Right lobe of liver (tissue), 6 donors: ENCODE measurements at regions not wholly inside any gene's neighbourhood (a gene's known extent, or its start where the extent isn't known, plus 50 kb on each side); places are given as distances from the start of the nearest gene placed in this dataset.

Experiments
- ATAC-seq, 4 donors: fragments of 200-7000 bp; cut with Tn5 transposase; one replicate each; pipeline ENCODE4 v1.9.1; 2020; ENCODE audit warnings: mild to moderate bottlenecking in 4 of 4, moderate library complexity in 4 of 4
- DNase-seq, 3 donors: peaks; one replicate each; pipeline ENCODE4 v3.0.0-alpha.2; 2020
- H3K27ac ChIP-seq, 3 donors: fragments of 200-600 bp; one replicate each; pipeline ENCODE4 v1.8.0; 2022
- H3K27me3 ChIP-seq, 2 donors: fragments of 200-600 bp; one replicate each; pipeline ENCODE4 v1.8.0; 2022
- H3K36me3 ChIP-seq, 4 donors: fragments of 200-600 bp; sonication (generic) in 1 of 4; one replicate each; pipeline versions ENCODE4 v1.5.1 to v1.8.0; 2017 to 2022; ENCODE audit warnings: control low read depth in 1 of 4
- H3K4me1 ChIP-seq, 4 donors: fragments of 200-600 bp; sonication (generic) in 1 of 4; one replicate each; pipeline versions ENCODE4 v1.5.1 to v1.8.0; 2017 to 2022; ENCODE audit warnings: control low read depth in 1 of 4
- H3K4me3 ChIP-seq, 3 donors: fragments of 200-600 bp; one replicate each; pipeline ENCODE4 v1.8.0; 2022
- H3K9me3 ChIP-seq, 4 donors: fragments of 200-600 bp; sonication (generic) in 1 of 4; one replicate each; pipeline versions ENCODE4 v1.5.1 to v1.8.0; 2017 to 2022; ENCODE audit warnings: control low read depth in 1 of 4
- CTCF ChIP-seq, 4 donors: fragments of 200-600 bp in 3 of 4; fragments of 450-650 bp in 1 of 4; IDR thresholded peaks; one replicate each; pipeline versions ENCODE4 v1.5.1 to v1.8.0; 2016 to 2022; ENCODE audit warnings: antibody characterized with exemption in 4 of 4, mild to moderate bottlenecking in 2 of 4
- POLR2A ChIP-seq: fragments of 450-650 bp; IDR thresholded peaks from one replicate; pipeline ENCODE4 v1.6.1; 2017; ENCODE audit warnings: antibody characterized with exemption, mild to moderate bottlenecking
- WGBS: methylation state at CpG from one replicate; pipeline ENCODE4 v1.1.6; 2018; ENCODE audit warnings: low coverage, low lambda C conversion rate; ENCODE audit not compliant: insufficient coverage; ENCODE audit errors: missing lambda C conversion rate; 5-methylcytosine and 5-hydroxymethylcytosine counted together
- intact Hi-C, 2 donors: fragments of 100-400 bp; cut with DNase I; formaldehyde crosslinking; loops; one replicate each; pipeline versions ENCODE4 v1.11.2 to v1.14.1; 2022
- donor health status: DM: no; HTN: yes; CAD: no.
- donor health status: DM: no; HTN: no; CAD: no.
- donor health status: DM: no; HTN: no; CAD: no.
- donor health status: DM: no; HTN: yes; CAD: no.
- donor health status: DM: no; HTN: yes; CAD: no.

- WGBS: 84% methylated on average over 5 of the region's 9 CpGs
These were observed 67.5 kb downstream of the MYEOV start for GRCh38 chr11:69361466-69361865.

GRCh38 chr11:69362315-69362714 lies 68.4 kb downstream of the MYEOV start:
- Histone ChIP-seq H3K27me3 (no peaks in the 10 kb centered on the region), H3K36me3 (no peaks in the 10 kb centered on the region), H3K9me3 (peaks cover 0 to 5% (median 0%) of the 10 kb centered on the region in 4 donors), H3K4me1 (peaks cover 0 to 30% (median 15%) of the 10 kb centered on the region in 4 donors), H3K27ac (no peak overlapping the region), H3K4me3 (no peak overlapping the region)
- intact Hi-C loops: no loop called here
- no peak for ATAC-seq
- WGBS: 85% methylated on average over 3 of the region's 3 CpGs
- TF ChIP-seq CTCF (IDR thresholded peaks at IDR 0.05) (no peak), POLR2A (no peak)
- no peak for DNase-seq

More at GRCh38 chr11:69361466-69361865, 67.5 kb downstream of the MYEOV start:
- DNase-seq: peak in 1 of 3 donors; percentile 42
- ATAC-seq: no peak
- TF ChIP-seq POLR2A (no peak), CTCF (IDR thresholded peaks at IDR 0.05) (no peak)
- Histone ChIP-seq H3K36me3 (no peaks in the 10 kb centered on the region), H3K4me1 (peaks cover 0 to 37% (median 19%) of the 10 kb centered on the region in 4 donors), H3K27me3 (no peaks in the 10 kb centered on the region), H3K27ac (peak overlapping the region in 1 of 3 donors; percentile 22), H3K4me3 (no peak overlapping the region), H3K9me3 (peaks cover 0 to 5% (median 0%) of the 10 kb centered on the region in 4 donors)
- intact Hi-C loops: no loop called here

- ATAC-seq (no peak), DNase-seq (no peak)
- peaks cover 0 to 17% (median 8%) of the 10 kb centered on the region in 4 donors for H3K4me1 ChIP-seq
- WGBS: 77% methylated on average over 4 of the region's 4 CpGs
- TF ChIP-seq CTCF (IDR thresholded peaks at IDR 0.05) (no peak), POLR2A (no peak)
- H3K9me3 ChIP-seq: no peaks in the 10 kb centered on the region
- no peaks in the 10 kb centered on the region for H3K27me3 ChIP-seq
- intact Hi-C loops: no loop called here
- H3K4me3 ChIP-seq: no peak overlapping the region
- no peak overlapping the region for H3K27ac ChIP-seq
- no peaks in the 10 kb centered on the region for H3K36me3 ChIP-seq
These were observed 71.0 kb downstream of the MYEOV start for GRCh38 chr11:69364921-69365320.

GRCh38 chr11:69365558-69365957 lies 71.6 kb downstream of the MYEOV start:
- Histone ChIP-seq H3K27me3 (no peaks in the 10 kb centered on the region), H3K4me1 (peaks cover 0 to 10% (median 5%) of the 10 kb centered on the region in 4 donors), H3K9me3 (no peaks in the 10 kb centered on the region), H3K4me3 (no peak overlapping the region), H3K36me3 (no peaks in the 10 kb centered on the region), H3K27ac (no peak overlapping the region)
- ATAC-seq: no peak
- intact Hi-C loops: no loop called here
- TF ChIP-seq CTCF (IDR thresholded peaks at IDR 0.05) (no peak), POLR2A (no peak)
- WGBS: 66% methylated on average over 3 of the region's 4 CpGs
- peak in 1 of 3 donors; percentile 26 for DNase-seq

GRCh38 chr11:69366591-69366990 lies 72.6 kb downstream of the MYEOV start:
- Histone ChIP-seq H3K4me1 (no peaks in the 10 kb centered on the region), H3K9me3 (no peaks in the 10 kb centered on the region), H3K27me3 (no peaks in the 10 kb centered on the region), H3K36me3 (no peaks in the 10 kb centered on the region), H3K27ac (no peak overlapping the region), H3K4me3 (no peak overlapping the region)
- TF ChIP-seq POLR2A (no peak), CTCF (IDR thresholded peaks at IDR 0.05) (no peak)
- ATAC-seq: no peak
- 88% methylated on average over 3 of the region's 3 CpGs for WGBS
- no peak for DNase-seq
- intact Hi-C loops: no loop called here
